DMS53 (cell line): ENCODE measurements at regions not wholly inside any gene's neighbourhood (a gene's known extent, or its start where the extent isn't known, plus 50 kb on each side); places are given as distances from the start of the nearest gene placed in this dataset.
A peak's percentile ranks its signal among the peaks of the same experiment; 100 is the strongest.

Experiments used
- DNase-seq: peaks from one replicate; lab custom pipeline; 2025; lab: John Stamatoyannopoulos, UW

- DNase-seq: no peak
Observed at GRCh38 chr12:124188561-124189405, 106.1 kb upstream of the RFLNA start.

DNA sequence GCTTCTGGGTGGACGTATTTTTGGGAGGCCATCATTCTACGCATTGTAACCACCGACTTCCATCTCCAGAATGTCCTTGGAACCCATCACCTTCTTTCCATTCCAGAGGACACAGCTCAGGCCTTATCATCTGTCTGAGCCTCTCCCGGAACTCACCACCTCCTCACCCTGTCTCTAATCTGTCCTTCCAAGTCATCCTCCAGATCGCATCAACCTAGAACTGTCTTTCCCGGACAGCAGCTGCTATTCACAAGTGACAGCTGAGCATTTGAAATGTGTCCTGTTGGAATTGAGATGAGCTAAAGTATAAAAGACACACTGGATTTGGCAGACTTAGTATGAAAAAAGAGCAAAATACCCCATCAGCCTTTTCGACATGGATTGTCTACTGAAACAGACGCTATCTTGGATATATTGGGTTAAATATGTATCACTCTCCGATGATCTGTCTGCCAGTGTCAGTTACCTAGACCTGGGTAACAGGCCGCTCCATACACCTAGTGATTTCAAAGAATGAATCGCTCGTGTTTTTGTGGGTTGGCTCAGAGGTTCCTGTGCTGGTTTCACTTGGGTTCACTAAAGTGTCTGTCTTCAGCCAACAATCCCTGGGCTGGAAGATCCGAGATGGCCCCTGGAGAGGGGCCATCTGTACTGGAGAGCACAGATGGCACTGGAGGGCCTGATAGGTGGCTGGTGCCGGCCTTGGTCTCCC is 104.4 kb upstream of the RFLNA start:
- DNase-seq: no peak

DNA sequence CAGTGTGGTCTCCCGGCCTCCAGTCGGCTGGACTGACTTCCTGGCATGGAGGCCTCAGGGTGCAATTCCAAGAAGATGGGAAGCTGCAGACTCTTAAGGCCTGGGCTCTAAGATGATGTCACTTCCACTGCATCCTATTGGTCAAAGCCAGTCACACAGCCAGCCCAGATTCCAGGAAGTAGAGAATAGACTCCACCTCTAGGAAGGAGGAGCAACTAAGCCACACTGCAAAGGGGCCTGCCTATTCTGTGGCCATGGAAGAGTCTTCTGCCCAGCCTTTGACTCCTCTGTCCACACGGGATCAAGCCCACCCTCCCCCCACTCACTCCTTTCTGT is 103.9 kb upstream of the RFLNA start:
- DNase-seq: peak; percentile 16

- DNase-seq: no peak
Observed at GRCh38 chr12:124191966-124192365, 102.9 kb upstream of the RFLNA start.

DNA sequence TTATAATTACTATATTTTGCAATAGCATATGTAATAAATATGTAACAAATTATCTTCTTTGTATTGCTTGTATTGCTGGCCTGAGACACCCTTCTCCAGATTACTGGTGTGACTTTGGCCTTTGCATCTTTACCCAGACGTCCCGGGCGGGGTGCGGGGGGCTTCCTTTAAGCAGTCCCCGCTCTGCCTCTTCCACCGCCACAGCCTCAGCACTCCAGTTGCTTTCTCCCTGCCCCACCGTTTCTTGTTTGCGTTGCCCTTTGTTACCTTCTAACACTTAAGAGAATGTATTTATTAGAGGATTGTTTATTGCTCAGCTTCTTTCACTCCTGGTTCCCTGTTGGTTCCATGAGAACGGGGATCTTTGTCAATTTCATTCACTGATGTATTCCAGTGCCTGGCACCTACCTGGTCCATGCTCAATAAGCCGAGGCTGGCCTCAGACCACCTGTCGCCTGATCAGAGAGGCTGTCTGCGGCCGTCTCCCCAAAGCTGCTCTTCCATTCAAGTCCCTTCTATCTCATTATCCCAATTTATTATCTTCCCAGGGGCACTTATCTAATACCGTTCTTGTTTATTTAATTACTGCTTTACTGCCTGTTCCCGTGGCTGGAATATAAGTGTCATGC is 100.5 kb upstream of the RFLNA start:
- no peak for DNase-seq

DNA sequence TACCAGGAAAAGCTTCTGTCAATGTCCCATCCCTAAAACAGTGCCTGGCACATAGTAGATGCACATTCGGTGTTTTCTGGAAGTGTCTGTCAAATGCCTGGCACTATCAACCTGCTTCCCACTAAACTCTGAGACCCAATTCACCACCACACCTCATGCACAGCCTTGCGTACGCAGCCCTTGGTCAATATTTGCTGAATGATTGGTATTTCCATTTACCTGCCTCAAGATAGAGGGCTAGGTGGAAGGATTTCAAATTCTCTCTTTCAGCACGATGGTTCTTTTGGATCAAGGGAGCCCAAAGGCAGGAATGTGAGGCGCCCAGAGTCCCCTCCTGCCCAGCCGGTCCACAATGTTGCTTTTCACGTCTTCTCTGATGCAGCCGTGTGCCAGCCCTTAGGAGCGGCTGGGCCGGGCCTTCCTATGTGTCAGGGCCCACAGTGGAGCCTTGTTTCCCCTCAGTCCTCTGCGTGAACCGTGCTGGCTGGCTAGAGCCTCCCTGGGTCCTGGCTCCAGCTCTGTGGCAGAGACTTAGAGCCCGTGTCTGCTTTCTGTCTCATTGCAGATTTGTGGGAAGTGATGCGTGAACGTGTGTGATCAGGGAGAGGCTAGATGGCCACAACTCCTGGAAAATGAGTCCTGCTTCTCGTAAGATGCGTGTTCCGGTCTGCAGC is 99.9 kb upstream of the RFLNA start:
- DNase-seq: no peak

GRCh38 chr12:124195567-124195942 is 99.3 kb upstream of the RFLNA start:
- DNase-seq: no peak

- no peak for DNase-seq
Observed at GRCh38 chr12:124196236-124196635, 98.7 kb upstream of the RFLNA start.

DNA sequence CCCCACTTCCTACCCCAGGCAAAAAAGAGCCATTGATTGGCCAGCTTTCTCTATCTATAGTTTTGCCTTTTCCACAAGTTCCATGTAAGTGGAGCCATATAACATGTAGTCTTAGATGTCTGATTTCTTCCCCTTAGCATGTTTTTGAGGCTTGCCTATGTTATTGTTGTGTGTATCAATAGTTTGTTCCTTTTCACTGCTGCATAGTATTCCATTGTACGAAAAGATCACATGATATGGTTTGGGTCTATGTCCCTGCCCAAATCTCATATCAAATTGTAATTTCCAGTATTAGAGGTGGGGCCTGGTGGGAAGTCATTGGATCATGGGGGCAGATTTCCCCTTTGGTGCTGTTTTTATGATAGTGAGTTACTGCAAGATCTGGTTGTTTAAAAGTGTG is 93.6 kb upstream of the RFLNA start:
- DNase-seq: no peak

DNA sequence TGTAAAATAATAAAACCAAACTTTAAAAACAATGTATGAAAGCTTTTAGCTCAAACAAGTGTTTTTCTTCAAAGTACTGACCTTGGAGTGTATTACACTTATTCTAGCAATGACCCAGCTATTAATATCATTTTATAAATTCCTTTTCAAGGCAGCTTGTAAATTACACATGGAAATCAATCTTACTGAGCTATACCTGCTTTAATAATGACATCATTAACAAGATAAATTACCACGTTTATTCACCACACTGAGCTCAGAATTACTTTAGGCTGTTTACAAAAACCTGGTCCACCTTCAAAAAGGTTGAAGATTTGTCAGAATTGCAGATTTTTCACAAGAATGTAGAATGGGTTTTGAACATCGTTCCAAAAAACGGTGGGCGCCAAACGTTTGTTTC is 91.7 kb upstream of the RFLNA start:
- no peak for DNase-seq

- DNase-seq: no peak
Observed at GRCh38 chr12:124205405-124205804, 89.5 kb upstream of the RFLNA start.

GRCh38 chr12:124207049-124207448 is 87.8 kb upstream of the RFLNA start:
- no peak for DNase-seq

DNA sequence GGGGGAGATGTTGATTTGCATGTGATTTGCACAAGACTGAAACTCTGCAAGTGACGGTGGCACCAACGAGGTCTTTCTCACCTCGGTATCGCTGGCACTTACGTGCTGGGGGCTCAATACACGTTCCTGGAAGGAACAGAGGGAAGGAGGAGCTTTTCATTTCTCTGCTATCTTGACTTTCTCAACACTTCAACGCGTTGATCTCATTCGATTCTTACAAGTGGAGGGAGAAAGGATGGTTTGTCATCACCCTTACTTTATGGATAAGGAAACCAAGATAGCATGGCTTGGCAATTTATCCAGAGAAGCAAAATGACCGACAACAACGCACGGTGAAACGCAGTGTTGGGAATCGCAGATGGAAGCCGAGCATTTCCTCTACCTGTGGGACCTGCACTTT is 87.3 kb upstream of the RFLNA start:
- DNase-seq: no peak

DNA sequence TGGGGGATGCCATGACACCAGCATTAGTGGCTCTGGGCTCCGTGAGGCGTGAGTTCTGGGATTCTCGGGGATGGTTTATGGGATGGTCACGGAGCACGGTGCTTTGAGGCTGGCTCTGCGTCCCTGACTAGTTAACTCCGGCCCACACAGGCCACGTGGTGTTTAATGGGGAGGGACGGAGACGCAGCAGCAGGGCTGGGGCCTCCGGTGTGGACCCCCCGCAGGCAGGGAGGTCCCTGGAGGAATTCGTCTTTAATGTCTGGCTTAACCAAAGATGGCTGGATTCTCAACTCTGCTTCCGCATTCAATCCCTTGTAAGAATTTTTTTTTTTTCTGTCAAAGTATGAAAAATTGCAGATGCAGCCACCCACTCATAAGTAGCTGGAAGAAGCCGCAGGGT is 86.4 kb upstream of the RFLNA start:
- DNase-seq: no peak

- no peak for DNase-seq
Observed at GRCh38 chr12:124210991-124211577, 83.8 kb upstream of the RFLNA start.

DNA sequence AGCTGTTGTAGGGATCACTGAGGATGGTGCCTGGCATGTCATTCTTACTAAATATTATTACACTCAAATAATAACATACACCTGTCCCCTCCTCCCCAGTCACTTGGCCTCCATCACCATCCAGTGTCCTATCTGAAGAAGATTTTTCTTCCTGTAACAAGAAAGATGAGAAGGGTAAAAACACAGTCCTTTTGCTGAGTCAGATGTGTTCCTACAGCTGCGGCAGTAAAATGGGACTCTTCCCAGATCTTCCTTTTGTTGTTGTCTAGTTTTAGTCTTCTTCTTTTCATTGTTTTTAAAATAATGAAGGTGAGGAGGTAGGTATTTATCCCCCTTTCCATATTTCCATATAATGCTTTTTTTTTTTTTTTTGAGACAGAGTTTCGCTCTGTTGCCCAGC is 83.1 kb upstream of the RFLNA start:
- DNase-seq: no peak

- DNase-seq: no peak
Observed at GRCh38 chr12:124213666-124214347, 81.1 kb upstream of the RFLNA start.

DNA sequence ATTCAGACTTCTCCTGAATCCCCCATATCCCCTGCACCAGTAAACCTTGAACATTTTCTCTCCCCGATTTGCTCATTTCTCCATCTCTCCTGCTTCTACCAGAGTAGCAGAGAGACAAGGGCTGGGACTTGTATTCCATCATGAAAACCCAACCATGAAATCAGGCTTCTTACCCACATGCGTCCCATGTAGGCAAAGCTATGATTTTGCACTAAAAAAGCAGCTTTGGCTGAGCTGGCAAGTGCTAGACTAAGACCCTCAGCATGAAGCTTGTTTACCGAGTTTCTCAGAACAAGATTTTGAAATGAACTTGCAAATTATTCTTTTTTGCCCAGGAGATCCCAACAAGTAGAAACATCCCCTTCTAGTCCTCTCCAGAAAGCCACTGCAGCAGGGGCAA is 80.3 kb upstream of the RFLNA start:
- no peak for DNase-seq

DNA sequence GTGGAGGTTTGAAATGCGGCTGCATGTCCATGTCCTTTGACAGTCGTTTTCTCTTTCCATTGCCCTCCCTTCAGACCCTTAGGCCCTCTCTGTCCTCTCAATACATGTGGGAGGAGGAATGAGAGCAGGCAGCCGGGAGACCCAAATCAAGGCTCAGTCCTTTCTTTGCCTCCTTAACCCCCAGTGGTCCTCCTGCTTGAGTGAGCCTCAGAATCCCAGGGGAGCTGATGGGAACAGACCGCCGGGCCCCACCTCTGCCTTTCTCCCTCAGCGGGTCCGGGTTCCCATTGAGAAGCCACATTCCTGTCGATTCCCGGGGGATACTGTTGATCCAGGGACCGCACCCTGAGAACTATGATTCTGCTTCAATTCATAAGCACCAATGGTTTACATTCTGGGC is 77.9 kb upstream of the RFLNA start:
- no peak for DNase-seq

DNA sequence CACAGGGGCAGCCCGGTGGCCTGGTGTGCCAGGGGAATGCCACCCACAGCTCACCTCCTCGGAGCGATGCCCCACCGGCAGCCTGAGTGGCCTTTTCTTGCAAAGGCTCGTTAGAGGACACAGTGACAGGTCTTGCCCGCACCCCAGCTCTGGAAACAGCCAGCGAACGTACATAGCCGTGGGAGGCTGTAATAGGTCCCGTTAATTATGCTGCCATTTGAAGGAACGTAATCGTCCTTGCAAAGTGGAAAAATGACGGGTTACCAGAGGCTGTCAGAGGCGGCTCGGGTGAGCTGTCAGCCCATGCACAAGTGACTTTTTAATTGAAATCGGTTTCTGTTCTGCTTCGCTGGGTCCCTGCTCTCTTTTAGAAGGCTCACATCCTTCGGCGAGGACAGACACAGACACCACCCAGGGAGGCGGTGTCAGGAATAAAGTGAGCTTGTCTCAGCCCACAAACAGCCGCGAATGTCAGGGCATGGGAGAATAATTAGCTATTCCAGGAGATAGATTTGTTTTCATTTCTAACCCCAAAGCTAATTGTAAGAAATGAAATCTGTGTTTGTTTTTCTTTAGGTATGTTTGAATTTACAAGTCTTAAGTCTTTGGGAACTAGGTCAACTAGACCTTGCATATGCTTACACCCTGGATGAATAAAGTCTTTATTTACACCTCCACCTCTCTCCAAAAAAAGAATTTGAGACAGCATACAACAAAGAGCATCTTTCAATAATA is 77.2 kb upstream of the RFLNA start:
- no peak for DNase-seq

- DNase-seq: no peak
Observed at GRCh38 chr12:124218243-124218560, 76.7 kb upstream of the RFLNA start.
